Right lobe of liver (tissue), 4 donors: ENCODE measurements at regions not wholly inside any gene's neighbourhood (a gene's known extent, or its start where the extent isn't known, plus 50 kb on each side); places are given as distances from the start of the nearest gene placed in this dataset.

Experiments used
- CTCF ChIP-seq, 4 donors: fragments of 200-600 bp in 3 of 4; fragments of 450-650 bp in 1 of 4; IDR thresholded peaks; one replicate each; pipeline versions ENCODE4 v1.5.1 to v1.8.0; 2016 to 2022; ENCODE audit warnings: antibody characterized with exemption in 4 of 4, mild to moderate bottlenecking in 2 of 4
- POLR2A ChIP-seq: fragments of 450-650 bp; IDR thresholded peaks from one replicate; pipeline ENCODE4 v1.6.1; 2017; ENCODE audit warnings: antibody characterized with exemption, mild to moderate bottlenecking
- donor health status: DM: no; HTN: no; CAD: no.
- donor health status: DM: no; HTN: no; CAD: no.
- donor health status: DM: no; HTN: yes; CAD: no.

- TF ChIP-seq CTCF (IDR thresholded peaks at IDR 0.05) (no peak), POLR2A (no peak)
These were observed 285.4 kb downstream of the C11orf87 start for GRCh38 chr11:109707411-109707810.
